Tongue (tissue), 1 donor: ENCODE measurements at regions not wholly inside any gene's neighbourhood (a gene's known extent, or its start where the extent isn't known, plus 50 kb on each side); places are given as distances from the start of the nearest gene placed in this dataset.

Source experiments
- DNase-seq: peaks from one replicate; pipeline ENCODE4 v3.0.0-alpha.2; 2015

- DNase-seq: no peak
Observed at GRCh38 chr2:106981491-106981890, 95.5 kb upstream of the ST6GAL2 start.

GRCh38 chr2:106982350-106982749, 96.4 kb upstream of the ST6GAL2 start:
- DNase-seq: no peak

GRCh38 chr2:106983305-106983704, 97.3 kb upstream of the ST6GAL2 start:
- DNase-seq: no peak

GRCh38 chr2:106988361-106988760, 102.4 kb upstream of the ST6GAL2 start:
- no peak for DNase-seq

- no peak for DNase-seq
Observed at GRCh38 chr2:106990297-106990696, 104.3 kb upstream of the ST6GAL2 start.

- no peak for DNase-seq
Observed at GRCh38 chr2:106991866-106992265, 105.9 kb upstream of the ST6GAL2 start.

- peak; percentile 37 for DNase-seq
Observed at GRCh38 chr2:106995556-106995955, 109.6 kb upstream of the ST6GAL2 start.

GRCh38 chr2:106996171-106996769, 110.3 kb upstream of the ST6GAL2 start:
- peak; percentile 60 for DNase-seq

GRCh38 chr2:106997204-106997603, 111.2 kb upstream of the ST6GAL2 start:
- no peak for DNase-seq

- peak; percentile 22 for DNase-seq
Observed at GRCh38 chr2:107001062-107001461, 115.1 kb upstream of the ST6GAL2 start.

- DNase-seq: no peak
Observed at GRCh38 chr2:107001551-107001950, 115.6 kb upstream of the ST6GAL2 start.

- no peak for DNase-seq
Observed at GRCh38 chr2:107001964-107002696, 116.2 kb upstream of the ST6GAL2 start.

- no peak for DNase-seq
Observed at GRCh38 chr2:107002735-107003134, 116.8 kb upstream of the ST6GAL2 start.

GRCh38 chr2:107005853-107006252, 119.9 kb upstream of the ST6GAL2 start:
- DNase-seq: no peak

- DNase-seq: no peak
Observed at GRCh38 chr2:107006836-107007235, 120.9 kb upstream of the ST6GAL2 start.

GRCh38 chr2:107007927-107008326, 122.0 kb upstream of the ST6GAL2 start:
- no peak for DNase-seq

GRCh38 chr2:107008843-107009242, 122.9 kb upstream of the ST6GAL2 start:
- no peak for DNase-seq

- no peak for DNase-seq
Observed at GRCh38 chr2:107009275-107009674, 123.3 kb upstream of the ST6GAL2 start.

GRCh38 chr2:107012714-107013306, 126.8 kb upstream of the ST6GAL2 start:
- no peak for DNase-seq

GRCh38 chr2:107013884-107014283, 127.9 kb upstream of the ST6GAL2 start:
- DNase-seq: no peak

- no peak for DNase-seq
Observed at GRCh38 chr2:107018366-107018765, 132.4 kb upstream of the ST6GAL2 start.

GRCh38 chr2:107020392-107020791, 134.4 kb upstream of the ST6GAL2 start:
- no peak for DNase-seq

- no peak for DNase-seq
Observed at GRCh38 chr2:107024269-107024668, 138.3 kb upstream of the ST6GAL2 start.
